Panc1 (cell line): ENCODE measurements at regions not wholly inside any gene's neighbourhood (a gene's known extent, or its start where the extent isn't known, plus 50 kb on each side); places are given as distances from the start of the nearest gene placed in this dataset.

ENCODE experiments used
- ATAC-seq: fragments of 200-7000 bp; cut with Tn5 transposase; 2 replicates; pipeline ENCODE4 v1.9.1; 2020; ENCODE audit warnings: mild to moderate bottlenecking, moderate library complexity
- BruUV-seq: library from RNA; stranded (reverse); fragments of 400-500 nt; replicated peaks from 2 replicates; lab custom pipeline; 2021; lab: Mats Ljungman, UMichigan
- CTCF ChIA-PET: fragments of 300-600 bp; sonication (Branson Sonifier 250); formaldehyde crosslinking; loops from one replicate; lab custom pipeline; 2022; ENCODE audit warnings: antibody characterized with exemption; lab: Charles Lee
- POLR2A ChIA-PET: fragments of 300-600 bp; sonication (Branson Sonifier 250); formaldehyde crosslinking; loops from one replicate; lab custom pipeline; 2022; ENCODE audit warnings: antibody characterized with exemption; lab: Charles Lee
- DNase-seq: peaks from one replicate; pipeline ENCODE4 v3.0.0-alpha.2; 2010; ENCODE audit warnings: low read depth, low spot score
- H3K27ac ChIP-seq: 2 replicates; pipeline ENCODE4 v1.5.1; 2011; ENCODE audit warnings: mild to moderate bottlenecking, low read length, inconsistent platforms
- H3K27me3 ChIP-seq: fragments of 200-500 bp; sonication (Bioruptor generic); 2 replicates; pipeline ENCODE4 v1.6.0; 2014; ENCODE audit warnings: low read length, inconsistent platforms; ENCODE audit not compliant: control insufficient read depth, insufficient read depth
- H3K36me3 ChIP-seq: fragments of 200-500 bp; sonication (Bioruptor generic); 2 replicates; pipeline ENCODE4 v1.5.1; 2014; ENCODE audit warnings: inconsistent platforms, mild to moderate bottlenecking, low read length, moderate library complexity; ENCODE audit not compliant: control insufficient read depth, insufficient read depth
- H3K4me1 ChIP-seq: 2 replicates; pipeline ENCODE4 v1.5.1; 2011; ENCODE audit warnings: inconsistent platforms, mild to moderate bottlenecking, low read length, moderate library complexity; ENCODE audit not compliant: control insufficient read depth, insufficient read depth
- H3K4me3 ChIP-seq, 2 experiments: 2 replicates each; pipeline ENCODE4 v1.5.1; 2011 to 2012; ENCODE audit warnings: low read depth in 2 of 2, low read length in 2 of 2, mild to moderate bottlenecking in 2 of 2, inconsistent platforms in 1 of 2, moderate library complexity in 1 of 2
- H3K9me3 ChIP-seq: fragments of 200-500 bp; sonication (Bioruptor generic); 2 replicates; pipeline ENCODE4 v1.5.1; 2014; ENCODE audit warnings: low read depth, mild to moderate bottlenecking, inconsistent platforms, low read length, moderate library complexity; ENCODE audit not compliant: control insufficient read depth, insufficient read depth
- POLR2AphosphoS5 ChIP-seq: IDR thresholded peaks from 2 replicates; pipeline ENCODE4 v1.6.1; 2012; ENCODE audit warnings: mild to moderate bottlenecking, low read depth, low read length, moderate library complexity
- REST ChIP-seq, 2 experiments: IDR thresholded peaks; 2 replicates each; pipeline ENCODE4 v1.6.1; 2011 to 2012; ENCODE audit warnings: low read depth in 2 of 2, control low read depth in 1 of 2, low read length in 1 of 2, mild to moderate bottlenecking in 1 of 2, moderate library complexity in 1 of 2; ENCODE audit not compliant: insufficient read depth in 1 of 2
- SIN3A ChIP-seq: IDR thresholded peaks from 2 replicates; pipeline ENCODE4 v1.6.1; 2012; ENCODE audit warnings: low read depth, mild to moderate bottlenecking, low read length, moderate library complexity, borderline replicate concordance; ENCODE audit not compliant: insufficient read depth
- TCF7L2 ChIP-seq: IDR thresholded peaks from 2 replicates; pipeline ENCODE4 v1.6.1; 2011; ENCODE audit warnings: mild to moderate bottlenecking, low read depth, low read length, inconsistent platforms
- in situ Hi-C: cut with HindIII; loops from 2 replicates; pipeline ENCODE4 v1.10.0; 2016; ENCODE audit warnings: low sequenced_read_pairs, low pct_unique_long_range_greater_than_20kb
- intact Hi-C: fragments of 100-400 bp; cut with micrococcal nuclease; formaldehyde crosslinking; loops from one replicate; pipeline ENCODE4 v1.10.0; 2022; ENCODE audit not compliant: unreplicated experiment
- TF ChIP-seq, protein P1 (sequence below): fragments of 450-650 bp; IDR thresholded peaks from 2 replicates; pipeline ENCODE4 v1.5.1; 2017; ENCODE audit warnings: mild to moderate bottlenecking

DNA sequence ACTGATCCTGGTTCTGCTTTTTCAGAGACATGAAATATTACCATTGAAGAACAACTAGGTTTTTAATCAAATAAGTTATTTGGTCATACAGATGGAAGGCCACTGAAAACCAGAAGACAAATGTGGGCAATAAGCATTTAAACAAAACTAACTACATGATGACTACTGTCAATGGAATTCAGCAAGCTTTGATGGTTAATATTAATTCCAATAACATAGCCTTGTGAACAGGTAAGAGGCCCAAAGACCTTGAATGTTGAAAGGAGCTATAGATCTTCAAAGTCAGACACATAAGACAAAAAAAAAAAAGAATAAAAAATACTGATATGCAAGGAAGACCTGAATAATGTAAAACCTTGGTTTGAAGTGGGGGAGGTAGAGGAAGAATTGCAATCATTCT, 1955.6 kb upstream of the CELF4 start:
- H3K36me3 ChIP-seq: no peaks in the 10 kb centered on the region
- TF ChIP-seq POLR2AphosphoS5 (no peak), TCF7L2 (no peak), REST (IDR thresholded peaks at IDR 0.05; ENCODE audit: insufficient read depth in 1 of 2, low read depth in 2 of 2, low read length in 1 of 2) (no peak), SIN3A (no peak)
- TF ChIP-seq, protein P1, sequence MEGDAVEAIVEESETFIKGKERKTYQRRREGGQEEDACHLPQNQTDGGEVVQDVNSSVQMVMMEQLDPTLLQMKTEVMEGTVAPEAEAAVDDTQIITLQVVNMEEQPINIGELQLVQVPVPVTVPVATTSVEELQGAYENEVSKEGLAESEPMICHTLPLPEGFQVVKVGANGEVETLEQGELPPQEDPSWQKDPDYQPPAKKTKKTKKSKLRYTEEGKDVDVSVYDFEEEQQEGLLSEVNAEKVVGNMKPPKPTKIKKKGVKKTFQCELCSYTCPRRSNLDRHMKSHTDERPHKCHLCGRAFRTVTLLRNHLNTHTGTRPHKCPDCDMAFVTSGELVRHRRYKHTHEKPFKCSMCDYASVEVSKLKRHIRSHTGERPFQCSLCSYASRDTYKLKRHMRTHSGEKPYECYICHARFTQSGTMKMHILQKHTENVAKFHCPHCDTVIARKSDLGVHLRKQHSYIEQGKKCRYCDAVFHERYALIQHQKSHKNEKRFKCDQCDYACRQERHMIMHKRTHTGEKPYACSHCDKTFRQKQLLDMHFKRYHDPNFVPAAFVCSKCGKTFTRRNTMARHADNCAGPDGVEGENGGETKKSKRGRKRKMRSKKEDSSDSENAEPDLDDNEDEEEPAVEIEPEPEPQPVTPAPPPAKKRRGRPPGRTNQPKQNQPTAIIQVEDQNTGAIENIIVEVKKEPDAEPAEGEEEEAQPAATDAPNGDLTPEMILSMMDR: no peak
- intact Hi-C loops (no loop called here), in situ Hi-C loops (no loop called here)
- no TSS peak for BruUV-seq
- DNase-seq: no peak
- H3K27ac ChIP-seq: no peak overlapping the region
- H3K27me3 ChIP-seq: no peaks in the 10 kb centered on the region
- ChIA-PET CTCF (no interaction called here), POLR2A (no interaction called here)
- H3K9me3 ChIP-seq: no peaks in the 10 kb centered on the region
- no peak for ATAC-seq
- no peak overlapping the region for H3K4me3 ChIP-seq
- peaks cover 4% of the 10 kb centered on the region; the same call in 1 of the 2 replicates for H3K4me1 ChIP-seq

DNA sequence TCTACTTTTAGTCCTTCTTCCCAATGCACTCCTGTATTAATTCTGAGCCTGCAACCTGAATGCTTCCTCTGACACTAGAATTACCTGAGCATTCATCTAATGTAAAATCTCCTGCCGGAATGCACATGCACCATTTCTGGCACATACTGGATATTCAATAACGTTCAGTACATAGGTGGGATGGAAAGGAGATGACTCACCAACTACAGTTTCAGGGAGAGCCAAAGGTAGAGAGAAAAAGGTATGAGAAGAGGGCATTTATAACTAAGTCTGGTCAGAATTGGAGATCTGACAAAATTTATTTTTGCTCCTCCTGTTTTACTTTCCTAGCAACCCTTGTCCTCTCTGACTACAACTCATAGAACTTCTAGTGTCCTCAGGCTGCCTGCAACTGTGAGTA, 1954.1 kb upstream of the CELF4 start:
- no peak overlapping the region for H3K27ac ChIP-seq
- H3K27me3 ChIP-seq: no peaks in the 10 kb centered on the region
- no peaks in the 10 kb centered on the region for H3K36me3 ChIP-seq
- no peaks in the 10 kb centered on the region for H3K9me3 ChIP-seq
- no TSS peak for BruUV-seq
- H3K4me3 ChIP-seq: no peak overlapping the region
- ChIA-PET POLR2A (no interaction called here), CTCF (no interaction called here)
- in situ Hi-C loops: no loop called here
- ATAC-seq: no peak
- no peak for TF ChIP-seq REST (IDR thresholded peaks at IDR 0.05; ENCODE audit: insufficient read depth in 1 of 2, low read depth in 2 of 2, low read length in 1 of 2)
- no peak for TF ChIP-seq TCF7L2
- no peak for DNase-seq
- intact Hi-C loops: no loop called here
- H3K4me1 ChIP-seq: peaks cover 4% of the 10 kb centered on the region; the same call in 1 of the 2 replicates
